ENCODE measurements at regions not wholly inside any gene's neighbourhood (a gene's known extent, or its start where the extent isn't known, plus 50 kb on each side); places are given as distances from the start of the nearest gene placed in this dataset.
A peak's percentile ranks its signal among the peaks of the same experiment; 100 is the strongest.
"Not testable (repeated sequence)": the region's sequence is repeated elsewhere in the genome, so short reads cannot be mapped to it uniquely, and the experiment has no call there.

DNA sequence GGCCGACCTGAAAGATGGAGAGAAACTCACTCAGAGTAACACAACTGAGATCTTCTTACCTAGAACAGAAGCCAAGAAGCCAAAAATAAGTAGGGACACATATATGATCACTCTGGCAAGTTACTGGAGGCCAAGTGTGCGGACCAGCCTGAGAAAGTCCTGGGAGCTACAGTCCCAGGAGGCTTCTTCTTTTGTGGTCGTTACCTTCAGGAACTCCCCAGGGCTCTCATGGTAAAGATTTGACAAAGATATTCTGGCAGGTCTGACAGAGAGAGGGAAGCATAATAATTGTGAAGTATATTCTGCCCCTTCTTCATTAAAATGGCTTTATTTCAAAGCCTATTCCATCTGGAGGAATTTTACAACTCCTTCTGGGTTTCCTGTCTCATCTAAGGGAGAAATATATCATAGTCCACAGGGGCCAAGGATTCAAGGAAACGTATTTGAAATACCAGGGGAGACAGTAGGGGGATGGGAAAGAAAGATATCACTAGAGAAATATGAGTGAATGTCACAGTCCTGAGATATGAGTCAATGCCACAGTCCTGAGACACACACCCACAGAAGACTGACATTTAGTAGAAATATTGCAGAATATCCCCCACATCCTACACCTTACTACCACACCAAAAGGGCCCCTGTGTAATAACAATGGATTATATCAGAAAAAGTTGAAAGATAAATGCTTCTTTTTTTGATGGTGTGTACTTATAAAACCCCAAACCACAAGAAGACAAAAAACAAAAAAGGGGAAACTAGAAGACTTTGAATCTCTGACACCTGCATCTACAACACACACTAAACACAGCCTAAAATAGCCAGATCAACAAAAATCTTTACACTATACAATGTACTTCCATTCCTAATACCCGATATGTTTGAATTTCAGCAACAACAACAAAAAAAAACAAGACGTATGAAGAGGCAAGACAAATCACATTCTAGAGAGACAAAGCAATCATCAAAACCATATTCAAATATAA lies 594.2 kb upstream of the NRG3 start:
- no peak for DNase-seq (ENCODE audit: extremely low read depth in 1 of 11, low read depth in 9 of 11, low spot score in 4 of 11)

DNA sequence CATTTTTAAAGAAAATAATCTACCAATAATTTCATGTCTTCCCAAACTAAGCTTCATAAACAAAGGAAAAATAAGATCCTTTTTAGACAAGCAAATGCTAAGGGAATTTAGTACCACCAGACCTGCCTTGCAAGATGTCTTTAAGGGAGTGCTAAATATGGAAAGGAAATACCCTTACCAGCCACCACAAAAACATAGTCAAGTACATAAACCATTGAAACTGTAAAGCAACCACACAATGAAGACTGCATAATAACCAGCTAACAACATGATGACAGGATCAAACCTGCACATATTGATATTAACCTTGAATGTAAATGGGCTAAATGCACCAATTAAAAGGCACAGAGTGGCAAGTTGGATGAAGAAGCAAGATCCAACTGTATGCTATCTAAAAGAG lies 586.5 kb upstream of the NRG3 start:
- DNase-seq (ENCODE audit: extremely low read depth in 1 of 11, low read depth in 9 of 11, low spot score in 4 of 11), result no peak

DNA sequence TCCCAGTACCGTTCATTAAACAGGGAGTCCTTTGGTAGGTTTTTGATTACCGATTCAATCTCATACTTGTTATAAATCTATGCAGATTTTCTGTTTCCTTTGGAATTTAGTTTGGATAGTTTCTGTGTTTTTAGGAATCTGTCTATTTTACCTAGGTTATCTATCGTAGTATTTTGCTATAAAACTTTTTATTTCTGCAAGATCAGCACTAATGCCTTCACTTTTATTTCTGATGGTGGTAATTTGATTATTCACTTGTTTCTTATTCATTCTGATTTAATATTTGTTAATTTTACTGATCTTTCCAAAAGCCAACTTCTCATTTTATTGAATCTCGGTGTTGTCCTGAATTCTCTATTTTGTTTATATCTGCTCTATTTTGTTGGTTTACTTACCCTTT lies 577.7 kb upstream of the NRG3 start:
- no peak for DNase-seq (ENCODE audit: extremely low read depth in 1 of 11, low read depth in 9 of 11, low spot score in 4 of 11)

DNA sequence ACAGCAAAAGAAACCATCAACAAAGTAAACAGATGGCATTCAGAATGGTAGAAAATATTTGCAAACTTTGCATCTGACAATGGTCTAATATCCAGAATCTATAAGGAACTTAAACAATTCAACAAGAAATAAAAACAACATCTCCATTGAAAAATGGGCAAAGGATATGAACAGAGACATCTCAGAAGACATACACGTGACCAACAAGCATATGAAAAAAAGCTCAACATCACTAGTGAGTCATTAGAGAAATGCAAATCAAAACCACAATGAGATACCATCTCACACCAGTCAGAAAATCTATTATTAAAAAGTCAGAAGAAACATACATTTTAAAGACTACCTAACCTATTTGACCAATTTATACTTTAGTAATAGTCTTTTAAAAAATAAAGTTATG lies 571.3 kb upstream of the NRG3 start:
- DNase-seq (ENCODE audit: extremely low read depth in 1 of 11, low read depth in 9 of 11, low spot score in 4 of 11), result no peak

DNA sequence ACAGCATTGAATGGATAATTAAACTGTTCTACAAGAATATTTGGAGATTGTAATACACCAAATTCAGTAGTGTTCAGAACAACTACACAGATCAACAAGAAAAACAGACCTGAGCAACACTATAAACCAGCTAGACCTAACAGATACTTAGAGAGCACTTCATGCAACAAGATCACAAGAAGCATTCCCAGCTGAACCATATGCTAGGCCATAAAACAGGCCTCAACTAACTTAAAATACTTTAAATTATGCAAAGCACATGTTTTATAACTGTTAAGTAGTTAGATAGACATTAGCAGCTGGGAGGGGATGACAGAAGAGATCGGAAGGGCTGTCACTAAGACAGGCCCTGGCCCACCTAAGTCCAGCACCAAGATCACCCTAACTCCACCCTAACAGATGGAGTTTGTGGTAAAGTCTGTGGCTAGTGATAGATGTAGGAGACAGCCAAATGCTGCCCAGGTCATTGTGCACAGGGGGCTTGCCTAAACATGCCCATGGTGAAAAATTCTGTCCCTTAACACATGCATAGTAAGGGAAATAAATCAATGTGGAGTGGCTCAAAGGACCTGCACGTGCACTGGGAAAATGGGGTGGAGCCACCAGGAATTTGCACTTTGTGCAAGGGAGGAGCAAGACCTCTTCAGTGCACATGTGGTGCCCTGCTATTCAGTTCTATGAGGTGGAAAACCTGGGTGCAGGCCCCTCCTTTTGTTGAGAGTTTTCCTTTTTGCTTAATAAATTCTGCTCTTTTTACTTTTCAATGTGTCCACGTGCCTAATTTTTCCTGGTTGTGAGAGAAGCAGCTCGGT lies 567.8 kb upstream of the NRG3 start:
- DNase-seq (ENCODE audit: extremely low read depth in 1 of 11, low read depth in 9 of 11, low spot score in 4 of 11), result no peak

GRCh38 chr10:81309041-81309552 lies 565.9 kb upstream of the NRG3 start:
- no peak for DNase-seq (ENCODE audit: extremely low read depth in 1 of 11, low read depth in 9 of 11, low spot score in 4 of 11)

GRCh38 chr10:81314471-81314870 lies 560.5 kb upstream of the NRG3 start:
- no peak for DNase-seq (ENCODE audit: extremely low read depth in 1 of 11, low read depth in 9 of 11, low spot score in 4 of 11)

- DNase-seq (ENCODE audit: extremely low read depth in 1 of 11, low read depth in 9 of 11, low spot score in 4 of 11), result no peak
Observed at GRCh38 chr10:81315026-81315425, 560.0 kb upstream of the NRG3 start.

GRCh38 chr10:81348003-81348402 lies 527.0 kb upstream of the NRG3 start:
- DNase-seq (ENCODE audit: extremely low read depth in 1 of 11, low read depth in 9 of 11, low spot score in 4 of 11), result no peak

DNA sequence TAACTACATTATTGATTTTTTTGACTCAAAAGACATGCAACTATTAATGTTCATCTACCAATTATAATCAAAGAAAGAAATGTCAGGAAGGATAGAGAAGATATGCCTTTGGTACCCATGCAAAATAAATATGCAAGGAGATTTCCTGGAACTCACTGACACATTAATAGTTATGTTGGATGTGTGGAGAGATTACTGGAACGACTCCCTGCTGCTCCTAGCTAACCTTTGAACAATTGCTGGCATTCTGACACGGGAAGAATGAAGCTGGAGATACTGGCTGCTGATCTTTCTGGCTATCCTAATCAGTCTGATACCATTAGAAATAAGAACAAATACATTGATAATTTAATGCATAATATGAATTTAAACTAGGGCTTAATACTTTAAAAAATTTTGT lies 507.9 kb upstream of the NRG3 start:
- no peak for DNase-seq (ENCODE audit: extremely low read depth in 1 of 11, low read depth in 9 of 11, low spot score in 4 of 11)

DNA sequence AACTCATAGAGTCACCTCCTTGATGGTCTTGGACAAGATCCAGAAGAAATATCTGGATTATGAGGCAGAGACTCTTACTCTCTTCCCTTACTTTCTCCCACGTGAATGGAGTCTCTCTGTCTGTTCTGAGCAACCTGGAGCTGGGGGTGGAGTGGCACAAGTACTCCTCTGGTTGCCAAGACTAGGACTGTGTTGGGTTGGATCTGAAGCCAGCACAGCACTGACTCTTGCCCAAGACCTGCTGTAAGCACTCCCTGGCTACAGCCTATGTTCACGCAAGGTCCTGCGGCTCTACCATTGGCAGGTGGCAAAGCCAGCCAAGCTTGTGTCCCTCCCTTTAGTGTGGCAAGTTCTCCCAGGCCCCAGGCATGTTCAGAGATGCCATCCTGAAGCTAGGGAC lies 488.2 kb upstream of the NRG3 start:
- DNase-seq (ENCODE audit: extremely low read depth in 1 of 11, low read depth in 9 of 11, low spot score in 4 of 11), result no peak

DNA sequence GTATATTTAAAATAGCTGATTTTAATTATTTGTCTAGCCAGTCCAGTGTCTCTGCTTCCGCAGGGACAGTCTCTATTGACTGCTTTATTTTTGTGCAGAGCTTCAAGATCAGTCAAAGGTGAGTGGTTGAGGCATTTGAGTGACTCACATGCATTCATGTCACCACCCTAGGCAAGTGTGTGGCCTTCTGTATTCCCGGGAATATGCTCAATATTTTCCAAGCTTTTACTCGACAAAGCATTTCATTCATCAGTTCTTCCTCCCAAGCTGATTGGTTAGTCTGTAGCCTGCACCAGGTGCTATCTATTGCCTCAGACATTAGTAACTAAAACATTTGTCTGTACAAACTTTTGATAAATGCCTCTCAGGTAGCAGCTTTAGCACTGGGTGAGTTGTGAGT lies 471.5 kb upstream of the NRG3 start:
- DNase-seq (ENCODE audit: extremely low read depth in 1 of 11, low read depth in 9 of 11, low spot score in 4 of 11), result no peak

DNA sequence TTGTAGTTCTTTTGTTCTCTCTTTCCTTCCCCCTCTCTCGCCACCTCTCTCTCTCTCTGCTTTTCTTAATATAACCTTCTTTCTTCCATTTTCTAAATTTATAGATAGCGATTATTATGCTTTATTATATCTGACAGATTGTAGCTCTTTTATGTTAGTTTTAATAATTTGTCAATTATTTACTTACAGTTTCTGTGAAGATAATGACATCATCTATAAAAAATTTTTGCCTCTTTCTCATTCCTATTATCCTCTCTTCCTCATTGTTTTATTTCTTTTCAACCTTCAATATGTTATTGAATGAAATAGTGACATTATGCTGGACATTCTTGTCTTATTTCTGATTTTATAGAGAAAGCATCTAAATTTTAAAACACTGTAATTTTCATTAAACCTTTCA lies 469.6 kb upstream of the NRG3 start:
- no peak for DNase-seq (ENCODE audit: extremely low read depth in 1 of 11, low read depth in 9 of 11, low spot score in 4 of 11)

GRCh38 chr10:81414038-81414437 lies 461.0 kb upstream of the NRG3 start:
- DNase-seq (ENCODE audit: extremely low read depth in 1 of 11, low read depth in 9 of 11, low spot score in 4 of 11), result peak in 4 of 11 donors; percentile 13 to 25 (median 21)

DNA sequence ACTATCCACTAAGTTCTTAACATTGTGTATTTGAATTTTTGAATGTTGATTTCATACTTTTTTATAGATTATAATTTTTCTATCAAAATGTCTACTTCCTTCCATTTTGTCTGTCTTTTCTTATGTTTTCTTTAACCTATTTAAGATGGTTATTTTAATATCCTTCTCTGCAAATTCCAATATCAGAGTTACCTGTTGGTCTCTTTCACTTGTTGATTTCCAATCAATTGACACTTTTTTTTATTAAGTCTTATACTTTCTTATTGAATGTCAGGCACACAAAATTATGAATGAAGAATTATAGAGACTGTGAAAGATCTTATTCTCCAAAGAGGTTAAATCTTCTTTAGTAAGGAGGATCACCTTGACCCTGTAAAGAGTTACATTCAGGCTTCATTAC lies 448.3 kb upstream of the NRG3 start:
- DNase-seq (ENCODE audit: extremely low read depth in 1 of 11, low read depth in 9 of 11, low spot score in 4 of 11), result no peak

- no peak for DNase-seq (ENCODE audit: extremely low read depth in 1 of 11, low read depth in 9 of 11, low spot score in 4 of 11)
Observed at GRCh38 chr10:81428456-81429134, 446.4 kb upstream of the NRG3 start.

- DNase-seq (ENCODE audit: extremely low read depth in 1 of 11, low read depth in 9 of 11, low spot score in 4 of 11), result no peak
Observed at GRCh38 chr10:81439445-81439844, 435.5 kb upstream of the NRG3 start.

DNA sequence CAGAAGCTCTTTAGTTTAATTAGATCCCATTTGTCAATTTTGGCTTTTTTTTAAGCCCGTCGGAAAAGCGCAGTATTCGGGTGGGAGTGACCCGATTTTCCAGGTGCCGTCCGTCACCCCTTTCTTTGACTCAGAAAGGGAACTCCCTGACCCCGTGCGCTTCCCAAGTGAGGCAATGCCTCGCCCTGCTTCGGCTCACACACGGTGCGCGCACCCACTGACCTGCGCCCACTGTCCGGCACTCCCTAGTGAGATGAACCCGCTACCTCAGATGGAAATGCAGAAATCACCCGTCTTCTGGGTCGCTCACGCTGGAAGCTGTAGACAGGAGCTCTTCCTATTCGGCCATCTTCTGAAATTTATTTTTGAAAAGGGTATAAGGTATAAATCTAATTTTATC lies 433.4 kb upstream of the NRG3 start:
- not testable (repeated sequence) for DNase-seq (ENCODE audit: extremely low read depth in 1 of 11, low read depth in 9 of 11, low spot score in 4 of 11)

DNA sequence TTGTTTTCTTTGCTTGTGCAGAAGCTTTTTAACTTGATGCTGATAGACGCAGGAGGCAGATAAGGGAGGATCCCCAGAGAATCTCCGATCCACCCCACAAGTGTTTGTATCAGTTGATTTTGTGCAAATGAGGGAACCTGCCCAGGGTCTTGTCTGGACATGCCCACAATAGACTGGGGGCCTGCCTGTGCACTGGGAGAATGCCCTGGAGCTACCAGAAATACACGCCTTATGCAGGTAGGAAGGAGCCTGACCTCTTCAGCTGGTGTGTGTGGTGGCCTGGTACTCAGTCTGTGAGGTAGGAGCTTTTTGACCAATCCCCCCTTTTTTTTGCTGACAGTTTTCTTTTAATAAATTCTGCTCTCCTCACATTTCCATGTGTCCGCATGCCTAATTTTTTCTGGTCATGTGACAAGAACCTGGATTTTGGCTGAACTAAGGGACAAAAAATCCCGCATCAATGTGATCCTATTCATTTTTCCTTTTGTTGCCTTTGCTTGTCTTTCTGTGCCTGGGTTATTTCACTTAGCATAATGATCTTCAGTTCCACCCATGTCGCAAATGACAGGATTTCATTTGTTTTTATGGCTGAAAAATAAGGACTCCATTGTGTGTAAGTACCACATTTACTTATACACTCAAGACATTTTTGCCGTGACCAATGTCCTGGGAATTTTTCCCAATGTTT lies 430.6 kb upstream of the NRG3 start:
- DNase-seq (ENCODE audit: extremely low read depth in 1 of 11, low read depth in 9 of 11, low spot score in 4 of 11), result no peak

Measured in renal cortex interstitium (tissue), 11 donors.